Nephron (organoid): ENCODE measurements at regions not wholly inside any gene's neighbourhood (a gene's known extent, or its start where the extent isn't known, plus 50 kb on each side); places are given as distances from the start of the nearest gene placed in this dataset.

Source experiments
- H3K27ac Mint-ChIP-seq, 3 experiments: 2 replicates each; pipeline ENCODE4 v1.8.0; 2020; ENCODE audit warnings: mixed read lengths in 3 of 3, mild to moderate bottlenecking in 2 of 3, moderate library complexity in 1 of 3
- H3K27me3 Mint-ChIP-seq: 2 replicates; pipeline ENCODE4 v1.8.0; 2021; ENCODE audit warnings: low read depth, mild to moderate bottlenecking, moderate library complexity, mixed read lengths
- H3K36me3 Mint-ChIP-seq: 2 replicates; pipeline ENCODE4 v1.8.0; 2020; ENCODE audit warnings: low read depth, mixed read lengths
- H3K4me1 Mint-ChIP-seq: 2 replicates; pipeline ENCODE4 v1.8.0; 2020; ENCODE audit warnings: mixed read lengths
- H3K4me3 Mint-ChIP-seq, 3 experiments: 2 replicates each; pipeline ENCODE4 v1.8.0; 2020; ENCODE audit warnings: mild to moderate bottlenecking in 3 of 3, mixed read lengths in 3 of 3, moderate library complexity in 2 of 3
- H3K9me3 Mint-ChIP-seq: 2 replicates; pipeline ENCODE4 v1.8.0; 2020; ENCODE audit warnings: mixed read lengths
- CTCF ChIP-seq, 3 experiments: fragments of 200-600 bp; sonication (generic); IDR thresholded peaks; one replicate each; pipeline ENCODE4 v1.5.0; 2021; ENCODE audit warnings: antibody characterized with exemption in 3 of 3; ENCODE audit not compliant: unreplicated experiment in 3 of 3

GRCh38 chr4:62896721-62897120 lies 1512.5 kb downstream of the TECRL start:
- Mint-ChIP-seq H3K9me3 (no peaks in the 10 kb centered on the region), H3K27me3 (no peaks in the 10 kb centered on the region), H3K36me3 (no peaks in the 10 kb centered on the region), H3K27ac (no peak overlapping the region), H3K4me3 (no peak overlapping the region), H3K4me1 (no peaks in the 10 kb centered on the region)
- no peak for TF ChIP-seq CTCF (IDR thresholded peaks at IDR 0.05; ENCODE audit: unreplicated experiment in 3 of 3)

- H3K36me3 Mint-ChIP-seq = no peaks in the 10 kb centered on the region
- H3K9me3 Mint-ChIP-seq = peaks cover under 1% of the 10 kb centered on the region
- TF ChIP-seq CTCF (IDR thresholded peaks at IDR 0.05; ENCODE audit: unreplicated experiment in 3 of 3) = no peak
- H3K27me3 Mint-ChIP-seq = no peaks in the 10 kb centered on the region
- no peak overlapping the region for H3K27ac Mint-ChIP-seq
- H3K4me3 Mint-ChIP-seq = no peak overlapping the region
- peaks cover 4% of the 10 kb centered on the region for H3K4me1 Mint-ChIP-seq
Measured at GRCh38 chr4:62881901-62882300, 1527.3 kb downstream of the TECRL start.

- Mint-ChIP-seq H3K4me1 (peaks cover 4% of the 10 kb centered on the region), H3K27me3 (no peaks in the 10 kb centered on the region)
- no peak for TF ChIP-seq CTCF (IDR thresholded peaks at IDR 0.05; ENCODE audit: unreplicated experiment in 3 of 3)
Measured at GRCh38 chr4:62881210-62881609, 1528.0 kb downstream of the TECRL start.

GRCh38 chr4:62872856-62873255 lies 1536.4 kb downstream of the TECRL start:
- Mint-ChIP-seq H3K27ac (no peak overlapping the region), H3K27me3 (no peaks in the 10 kb centered on the region), H3K9me3 (peaks cover 3% of the 10 kb centered on the region), H3K36me3 (no peaks in the 10 kb centered on the region), H3K4me3 (no peak overlapping the region), H3K4me1 (no peaks in the 10 kb centered on the region)
- no peak for TF ChIP-seq CTCF (IDR thresholded peaks at IDR 0.05; ENCODE audit: unreplicated experiment in 3 of 3)

More at GRCh38 chr4:62881210-62881609, 1528.0 kb downstream of the TECRL start:
- Mint-ChIP-seq H3K27ac (no peak overlapping the region), H3K9me3 (peaks cover 3% of the 10 kb centered on the region), H3K4me3 (no peak overlapping the region), H3K36me3 (no peaks in the 10 kb centered on the region)

GRCh38 chr4:62871078-62871477 lies 1538.2 kb downstream of the TECRL start:
- no peaks in the 10 kb centered on the region for H3K9me3 Mint-ChIP-seq
- H3K36me3 Mint-ChIP-seq = no peaks in the 10 kb centered on the region
- no peaks in the 10 kb centered on the region for H3K27me3 Mint-ChIP-seq
- H3K4me1 Mint-ChIP-seq = no peaks in the 10 kb centered on the region
- no peak for TF ChIP-seq CTCF (IDR thresholded peaks at IDR 0.05; ENCODE audit: unreplicated experiment in 3 of 3)
- H3K4me3 Mint-ChIP-seq = no peak overlapping the region
- H3K27ac Mint-ChIP-seq = no peak overlapping the region

- TF ChIP-seq CTCF (IDR thresholded peaks at IDR 0.05; ENCODE audit: unreplicated experiment in 3 of 3) = no peak
- H3K36me3 Mint-ChIP-seq = no peaks in the 10 kb centered on the region
- H3K9me3 Mint-ChIP-seq = no peaks in the 10 kb centered on the region
Measured at GRCh38 chr4:62870451-62870850, 1538.8 kb downstream of the TECRL start.

More at GRCh38 chr4:62870451-62870850, 1538.8 kb downstream of the TECRL start:
- H3K27me3 Mint-ChIP-seq = no peaks in the 10 kb centered on the region
- H3K27ac Mint-ChIP-seq = no peak overlapping the region
- H3K4me3 Mint-ChIP-seq = no peak overlapping the region
- H3K4me1 Mint-ChIP-seq = no peaks in the 10 kb centered on the region
